ENCODE measurements at regions not wholly inside any gene's neighbourhood (a gene's known extent, or its start where the extent isn't known, plus 50 kb on each side); places are given as distances from the start of the nearest gene placed in this dataset.
"Not testable (repeated sequence)": the region's sequence is repeated elsewhere in the genome, so short reads cannot be mapped to it uniquely, and the experiment has no call there.

DNA sequence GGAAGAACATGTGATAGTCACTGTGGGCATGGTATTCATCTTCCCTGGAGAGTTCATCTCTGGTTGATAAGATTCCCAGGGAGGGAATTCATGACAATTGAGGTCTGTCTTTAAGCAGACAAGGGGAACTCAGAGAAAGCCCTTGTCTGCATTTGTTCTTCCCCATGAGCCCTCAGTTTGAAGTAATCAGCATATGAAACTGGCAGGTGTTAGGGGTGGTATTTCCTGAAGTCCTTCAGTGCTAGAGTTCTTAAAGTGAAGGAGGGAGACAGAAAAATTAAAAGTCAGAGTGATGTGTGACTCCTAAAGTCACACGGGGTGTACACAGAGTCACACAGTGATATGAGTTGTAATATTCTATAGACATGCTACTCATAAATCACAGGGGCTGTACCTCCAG lies 60.6 kb upstream of the SYK start:
- no peak for DNase-seq (ENCODE audit: low read depth in 4 of 4, low spot score in 3 of 4)

DNA sequence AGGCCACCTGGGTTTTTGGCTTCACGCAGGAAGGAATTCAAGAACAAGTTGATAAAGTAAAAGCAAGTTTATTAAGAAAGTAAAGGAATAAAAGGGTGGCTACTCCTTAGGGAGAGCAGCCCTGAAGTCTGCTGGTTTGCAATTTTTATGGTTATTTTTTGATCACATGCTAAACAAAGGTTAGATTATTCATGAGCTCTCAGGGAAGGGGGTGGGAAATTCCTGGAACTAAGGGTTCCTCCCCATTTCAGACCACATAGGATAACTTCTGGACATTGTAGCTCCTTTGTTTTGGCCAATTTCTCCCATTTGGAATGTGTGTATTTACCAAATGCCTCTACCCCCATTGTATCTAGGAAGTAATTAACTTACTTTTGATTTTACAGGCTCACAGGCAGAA lies 63.9 kb upstream of the SYK start:
- no peak for DNase-seq (ENCODE audit: low read depth in 4 of 4, low spot score in 3 of 4)

DNA sequence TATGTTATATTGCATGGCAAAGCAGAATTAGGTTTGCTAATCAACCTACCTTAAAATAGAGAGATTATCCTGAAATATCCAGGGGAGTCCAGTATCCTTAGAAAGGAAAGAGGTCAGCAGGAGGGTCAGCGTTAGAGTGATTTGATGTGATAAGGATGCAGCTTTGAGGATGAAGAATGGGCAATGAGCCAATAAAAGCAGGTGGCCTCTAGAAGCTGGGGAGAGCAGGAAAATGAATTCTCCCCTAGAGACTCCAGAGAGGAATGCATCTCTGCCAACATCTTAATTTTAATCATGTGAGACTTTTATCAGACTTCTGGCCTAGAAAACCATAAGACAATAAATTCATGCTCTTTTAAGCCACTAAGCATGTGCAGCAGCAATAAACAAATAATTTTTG lies 65.7 kb upstream of the SYK start:
- no peak for DNase-seq (ENCODE audit: low read depth in 4 of 4, low spot score in 3 of 4)

DNA sequence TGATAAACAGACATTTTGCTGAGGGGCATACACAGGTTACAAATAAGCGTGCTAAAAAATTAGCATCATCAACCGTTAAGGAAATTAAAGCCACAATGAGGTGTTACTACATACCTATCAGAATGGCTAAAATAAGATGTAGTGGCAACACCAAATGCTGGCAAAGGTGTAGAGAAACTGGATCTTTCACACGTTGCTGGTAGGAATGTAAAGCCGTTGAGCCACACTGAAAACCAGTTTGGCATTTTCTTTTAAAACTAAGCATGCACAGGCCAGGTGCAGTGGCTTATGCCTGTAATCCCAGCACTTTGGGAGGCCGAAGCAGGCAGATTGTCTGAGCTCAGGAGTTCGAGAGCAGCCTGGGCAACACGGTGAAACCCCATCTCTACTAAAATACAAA lies 67.0 kb upstream of the SYK start:
- no peak for DNase-seq (ENCODE audit: low read depth in 4 of 4, low spot score in 3 of 4)

DNA sequence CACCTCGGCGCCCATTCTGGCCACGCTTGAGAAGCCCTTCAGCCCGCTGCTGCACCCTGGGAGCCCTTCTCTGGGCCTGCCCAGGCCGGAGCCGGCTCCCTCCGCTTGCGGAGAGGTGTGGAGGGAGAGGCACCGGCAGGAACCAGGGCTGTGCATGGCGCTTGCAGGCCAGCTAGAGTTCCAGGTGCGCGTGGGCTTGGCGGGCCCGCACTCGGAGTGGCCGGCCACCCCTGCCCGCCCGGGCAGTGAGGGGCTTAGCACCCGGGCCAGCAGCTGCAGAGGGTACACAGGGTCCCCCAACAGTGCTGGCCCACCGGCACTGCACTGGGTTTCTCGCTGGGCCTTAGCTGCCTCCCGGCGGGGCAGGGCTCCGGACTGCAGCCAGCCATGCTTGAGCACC lies 72.3 kb upstream of the SYK start:
- DNase-seq (ENCODE audit: low read depth in 4 of 4, low spot score in 3 of 4) = no peak

DNA sequence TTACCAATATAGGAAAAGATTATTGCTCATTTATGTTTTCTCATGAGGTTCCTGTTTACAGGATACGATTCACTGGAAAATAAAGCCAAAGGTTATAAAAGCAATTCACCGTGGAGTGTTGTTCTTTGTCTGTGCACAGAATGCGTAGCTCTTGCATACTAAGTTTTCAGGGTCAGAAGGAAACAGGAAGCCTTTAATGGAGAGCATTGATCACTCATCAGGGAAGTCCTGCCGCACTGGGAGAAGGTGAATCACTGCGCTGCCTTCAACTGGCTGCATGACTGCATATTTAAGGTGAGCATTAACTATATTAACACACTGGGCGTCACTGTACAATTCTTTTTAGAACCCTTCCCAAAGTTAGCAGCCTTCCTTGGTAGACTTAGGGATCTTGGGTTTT lies 74.1 kb upstream of the SYK start:
- DNase-seq (ENCODE audit: low read depth in 4 of 4, low spot score in 3 of 4) = no peak

DNA sequence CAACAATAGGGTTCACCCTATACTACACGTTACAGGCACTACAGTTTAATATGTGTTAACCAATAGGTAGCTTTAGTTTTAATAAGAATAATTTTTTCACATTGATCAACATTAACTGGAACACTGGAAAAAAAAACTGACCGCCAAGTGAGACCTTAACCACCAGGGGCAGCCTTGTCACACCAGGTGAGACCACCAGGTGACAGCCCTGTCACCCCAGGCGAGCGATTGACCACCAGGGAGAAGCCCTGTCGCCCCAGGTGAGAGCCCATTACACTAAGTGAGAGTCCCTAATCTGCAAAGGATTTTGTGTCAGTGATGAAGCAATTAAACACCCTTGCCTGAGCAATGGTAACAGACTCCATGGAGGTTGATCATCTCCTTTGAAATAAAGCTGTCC lies 75.4 kb upstream of the SYK start:
- DNase-seq (ENCODE audit: low read depth in 4 of 4, low spot score in 3 of 4) = no peak

DNA sequence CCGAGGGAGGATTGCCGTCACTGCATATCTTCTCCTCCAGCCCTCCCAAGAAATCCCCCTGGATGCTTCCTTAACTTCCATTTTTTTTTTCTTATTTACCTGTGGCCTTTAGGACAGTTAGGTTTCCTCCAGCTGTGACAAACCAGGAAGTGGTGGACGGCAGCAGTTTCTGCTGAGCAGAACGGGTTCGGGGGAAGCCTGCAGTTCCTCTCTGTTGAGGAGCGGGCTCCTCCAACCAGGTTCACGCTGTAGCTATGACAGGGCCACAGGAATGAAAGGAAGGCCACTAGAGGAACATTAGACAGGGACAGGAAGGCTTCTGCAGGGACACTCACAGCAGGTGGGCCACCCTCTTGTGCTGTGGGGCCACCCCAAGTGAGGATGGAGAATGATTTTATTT lies 76.7 kb upstream of the SYK start:
- no peak for DNase-seq (ENCODE audit: low read depth in 4 of 4, low spot score in 3 of 4)

DNA sequence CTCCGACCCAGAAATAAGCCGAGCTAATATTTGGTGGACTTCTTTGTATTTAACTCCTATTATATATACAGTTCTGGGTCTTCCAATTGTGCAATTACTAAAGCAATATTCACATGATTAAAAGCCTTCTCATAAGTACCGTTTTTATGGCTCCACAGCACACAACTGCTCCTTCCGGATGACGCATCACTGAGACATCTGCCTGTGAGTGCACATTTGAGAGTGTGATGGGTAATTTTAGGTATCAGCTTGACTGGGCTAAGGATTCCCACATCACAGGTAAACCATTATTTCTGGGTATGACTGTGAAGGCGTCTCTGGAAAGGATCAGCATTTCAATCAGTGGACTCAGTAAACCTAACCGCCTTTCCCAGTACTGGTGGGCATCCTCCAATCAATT lies 77.5 kb upstream of the SYK start:
- no peak for DNase-seq (ENCODE audit: low read depth in 4 of 4, low spot score in 3 of 4)

DNA sequence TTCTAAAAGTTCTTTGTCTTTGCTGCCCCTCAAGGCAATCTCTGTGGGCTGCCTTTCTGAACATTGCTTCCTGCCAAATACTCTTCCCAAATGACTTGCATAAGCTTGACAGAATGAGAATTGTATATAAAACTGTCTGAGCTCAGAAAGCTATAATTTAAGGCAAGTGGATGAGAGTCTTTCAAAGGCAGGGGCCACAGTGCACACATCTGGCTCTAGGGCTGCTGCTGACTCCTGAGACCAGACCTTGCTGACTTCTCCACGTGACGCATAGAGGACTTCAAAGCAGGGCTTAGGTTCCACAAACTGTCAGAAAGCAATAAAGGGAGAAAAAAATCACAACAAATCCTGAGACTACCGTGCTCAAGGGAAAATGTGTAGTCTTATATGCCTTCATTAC lies 79.4 kb upstream of the DIRAS2 start:
- peak; percentile 12 to 25 (median 22) for DNase-seq (ENCODE audit: low read depth in 4 of 4, low spot score in 3 of 4)

DNA sequence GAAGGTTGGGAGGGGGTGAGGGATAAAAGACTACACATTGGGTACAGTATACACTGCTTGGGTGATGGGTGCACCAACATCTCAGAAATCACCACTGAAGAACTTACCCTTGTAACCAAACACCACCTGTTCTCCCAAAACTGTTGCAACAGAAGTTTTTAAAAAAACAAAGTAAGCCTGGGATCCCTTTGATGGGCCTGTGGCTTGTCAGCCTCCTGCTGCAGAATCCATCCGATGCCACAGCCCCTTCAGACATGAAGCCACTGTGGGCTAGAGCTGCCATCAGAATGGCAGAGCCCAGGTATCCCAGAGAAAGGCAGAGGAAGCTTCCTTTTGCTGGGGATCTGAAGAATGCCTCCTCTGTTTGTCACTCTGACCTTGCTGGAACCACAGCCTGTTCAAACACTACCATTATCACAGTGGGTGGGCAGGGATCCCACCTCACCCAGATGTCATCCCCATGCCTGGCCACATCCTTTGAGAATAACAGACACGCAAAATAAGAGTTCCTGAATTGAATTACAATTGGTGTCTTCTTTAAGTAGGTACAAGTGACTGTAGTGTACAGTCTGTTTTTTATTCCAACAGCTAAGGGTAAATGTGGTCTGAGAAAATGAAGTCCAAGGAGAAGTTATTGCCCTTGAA lies 78.1 kb upstream of the DIRAS2 start:
- no peak for DNase-seq (ENCODE audit: low read depth in 4 of 4, low spot score in 3 of 4)

DNA sequence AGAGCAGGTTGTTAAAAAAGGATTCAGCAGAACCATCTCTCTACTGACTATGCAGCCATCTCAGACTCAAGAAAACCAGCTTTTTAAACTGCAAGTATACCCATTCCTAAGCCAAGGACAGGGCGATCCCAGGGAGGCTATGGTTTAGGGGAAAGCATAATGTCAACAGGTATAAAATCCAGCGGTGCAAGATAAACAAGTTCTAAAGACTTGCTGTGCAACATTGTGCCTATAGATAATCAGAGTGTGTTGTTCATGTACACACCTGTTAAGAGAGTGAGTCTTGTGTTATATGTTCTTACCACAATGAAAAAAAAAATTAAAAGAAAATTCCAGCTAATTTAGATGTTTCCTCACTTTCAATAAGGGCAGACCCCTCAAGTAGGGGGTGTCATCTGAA lies 63.6 kb upstream of the DIRAS2 start:
- DNase-seq (ENCODE audit: low read depth in 4 of 4, low spot score in 3 of 4) = no peak

DNA sequence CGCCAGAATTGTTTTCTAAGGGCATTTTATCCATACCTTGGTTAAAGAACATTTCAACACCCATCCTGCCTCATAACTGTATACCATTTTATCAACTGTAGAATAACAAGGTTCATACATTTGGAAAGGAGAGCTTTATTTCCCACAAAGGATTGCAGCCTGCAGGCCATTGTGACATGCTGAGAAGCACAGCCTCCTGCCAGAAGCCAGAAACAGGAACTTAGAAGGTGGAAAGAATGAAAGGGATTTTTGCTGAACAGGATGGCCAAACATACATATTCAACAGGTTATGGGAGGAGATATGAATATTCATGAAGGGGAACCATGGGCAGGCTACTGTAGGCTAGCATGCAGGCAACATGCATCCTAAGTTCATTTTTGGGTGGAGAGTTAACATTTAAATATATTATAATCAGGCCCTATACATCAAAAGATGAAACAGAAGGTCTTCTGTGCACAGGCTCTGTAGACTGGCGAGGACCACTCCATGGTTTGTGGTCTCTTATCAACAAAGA lies 59.9 kb upstream of the DIRAS2 start:
- DNase-seq (ENCODE audit: low read depth in 4 of 4, low spot score in 3 of 4) = no peak

DNA sequence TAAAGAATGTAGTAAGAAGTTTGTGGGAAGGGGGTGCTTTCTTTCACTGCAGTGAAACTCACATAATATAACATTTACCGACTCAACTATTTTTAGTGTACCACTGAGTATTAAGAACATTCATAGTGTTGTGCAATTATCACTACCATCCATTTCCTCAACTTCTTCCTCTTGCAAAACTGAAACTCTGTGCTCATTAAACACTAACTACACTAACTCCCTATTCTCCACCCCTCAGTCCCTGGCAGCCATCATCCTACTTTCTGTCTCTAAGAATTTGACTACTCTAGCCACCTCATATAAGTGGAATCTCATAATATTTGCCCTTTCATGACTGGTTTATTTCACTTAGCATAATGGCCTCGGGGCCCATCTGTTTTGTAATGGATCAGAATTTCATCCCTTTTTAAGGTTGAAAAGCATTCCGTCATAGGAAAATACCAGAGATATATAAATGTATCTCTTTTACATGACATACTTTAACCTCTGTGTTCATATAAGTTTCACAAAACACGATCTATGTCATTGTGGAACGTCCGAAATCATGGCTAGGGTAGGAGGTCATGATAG lies 56.3 kb upstream of the DIRAS2 start:
- no peak for DNase-seq (ENCODE audit: low read depth in 4 of 4, low spot score in 3 of 4)

DNA sequence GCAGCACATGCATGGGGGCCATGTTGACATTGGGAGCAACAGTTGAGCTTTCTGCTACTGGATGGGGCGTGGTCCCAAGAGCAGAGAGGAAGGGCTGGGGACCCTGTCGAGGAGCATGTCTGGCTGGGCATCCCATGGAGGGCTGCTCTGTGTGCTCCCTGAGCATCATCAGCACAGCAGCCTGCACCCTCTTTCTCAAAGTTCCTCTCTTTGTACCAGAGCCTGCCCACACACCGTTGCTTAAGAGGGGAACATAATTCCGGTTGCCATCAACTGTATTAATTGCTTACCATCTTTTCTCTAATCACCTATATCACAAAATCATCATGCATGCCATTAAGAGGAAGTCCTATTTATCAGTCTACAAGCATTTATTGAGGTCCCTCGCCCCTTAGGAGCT lies 55.2 kb upstream of the DIRAS2 start:
- DNase-seq (ENCODE audit: low read depth in 4 of 4, low spot score in 3 of 4) = no peak

DNA sequence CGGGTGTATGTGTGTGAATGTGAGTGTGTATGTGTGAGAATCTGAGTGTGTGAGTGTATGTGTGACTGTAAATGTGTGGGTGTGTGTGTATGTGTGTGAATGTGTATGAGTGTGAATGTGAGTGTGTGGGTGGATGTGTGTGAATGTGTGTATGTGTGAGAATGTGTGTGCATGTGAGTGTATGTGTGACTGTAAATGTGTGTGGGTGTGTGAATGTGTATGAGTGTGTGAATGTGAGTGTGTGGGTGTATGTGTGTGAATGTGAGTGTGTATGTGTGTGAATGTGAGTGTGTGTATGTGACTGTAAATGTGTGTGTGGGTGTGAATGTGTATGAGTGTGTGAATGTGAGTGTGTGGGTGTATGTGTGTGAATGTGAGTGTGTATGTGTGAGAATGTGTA lies 51.6 kb upstream of the DIRAS2 start:
- DNase-seq (ENCODE audit: low read depth in 4 of 4, low spot score in 3 of 4) = not testable (repeated sequence)

Measured in left renal pelvis (tissue), 4 donors.